ENCODE measurements at regions not wholly inside any gene's neighbourhood (a gene's known extent, or its start where the extent isn't known, plus 50 kb on each side); places are given as distances from the start of the nearest gene placed in this dataset.

DNA sequence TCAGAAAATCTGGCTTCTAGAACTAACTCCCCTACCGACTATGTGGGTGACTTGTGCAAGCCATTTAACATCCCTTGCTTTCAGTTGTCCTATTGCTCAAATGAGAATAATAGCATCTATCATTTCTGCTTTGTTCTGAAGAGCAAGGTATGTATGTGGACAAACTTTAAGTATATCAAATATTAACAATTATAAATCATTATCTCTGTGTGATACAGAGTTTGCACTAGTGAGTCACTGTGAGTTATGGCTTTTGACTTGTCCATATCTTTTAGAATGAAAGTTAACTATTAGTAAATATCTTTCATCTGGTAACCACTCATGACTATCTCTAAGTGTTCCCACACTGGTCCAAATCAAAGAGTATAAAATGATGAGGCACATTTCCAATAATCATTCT is 812.9 kb upstream of the ADGRL2 start:
- no peak overlapping the region for H3K4me3 ChIP-seq (ENCODE audit: low read length)
- TF ChIP-seq, protein P1, sequence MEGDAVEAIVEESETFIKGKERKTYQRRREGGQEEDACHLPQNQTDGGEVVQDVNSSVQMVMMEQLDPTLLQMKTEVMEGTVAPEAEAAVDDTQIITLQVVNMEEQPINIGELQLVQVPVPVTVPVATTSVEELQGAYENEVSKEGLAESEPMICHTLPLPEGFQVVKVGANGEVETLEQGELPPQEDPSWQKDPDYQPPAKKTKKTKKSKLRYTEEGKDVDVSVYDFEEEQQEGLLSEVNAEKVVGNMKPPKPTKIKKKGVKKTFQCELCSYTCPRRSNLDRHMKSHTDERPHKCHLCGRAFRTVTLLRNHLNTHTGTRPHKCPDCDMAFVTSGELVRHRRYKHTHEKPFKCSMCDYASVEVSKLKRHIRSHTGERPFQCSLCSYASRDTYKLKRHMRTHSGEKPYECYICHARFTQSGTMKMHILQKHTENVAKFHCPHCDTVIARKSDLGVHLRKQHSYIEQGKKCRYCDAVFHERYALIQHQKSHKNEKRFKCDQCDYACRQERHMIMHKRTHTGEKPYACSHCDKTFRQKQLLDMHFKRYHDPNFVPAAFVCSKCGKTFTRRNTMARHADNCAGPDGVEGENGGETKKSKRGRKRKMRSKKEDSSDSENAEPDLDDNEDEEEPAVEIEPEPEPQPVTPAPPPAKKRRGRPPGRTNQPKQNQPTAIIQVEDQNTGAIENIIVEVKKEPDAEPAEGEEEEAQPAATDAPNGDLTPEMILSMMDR (conservative IDR thresholded peaks at IDR 0.05; ENCODE audit: low read depth, low read length) = no peak
- no peak for DNase-seq (ENCODE audit: low read depth)

DNA sequence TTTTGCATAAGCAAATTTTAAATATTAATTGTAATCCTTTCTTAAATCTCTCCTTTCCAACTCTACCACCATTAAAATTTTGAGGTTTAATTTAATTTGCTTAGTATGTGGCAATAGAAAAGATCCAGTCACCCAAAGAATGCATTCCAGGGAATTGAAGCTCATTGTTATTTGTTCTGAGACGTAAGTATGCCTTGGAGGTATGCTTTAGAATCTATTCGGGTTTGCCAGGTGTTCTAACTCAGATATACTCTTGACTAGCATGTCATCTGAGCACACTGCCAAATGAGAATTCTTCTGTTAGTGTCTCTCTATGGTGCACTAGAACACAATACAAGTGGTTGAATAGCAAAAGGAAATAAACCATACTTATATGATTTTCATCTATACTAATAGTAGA is 813.6 kb upstream of the ADGRL2 start:
- DNase-seq (ENCODE audit: low read depth) = no peak
- TF ChIP-seq, protein P1 (conservative IDR thresholded peaks at IDR 0.05; ENCODE audit: low read depth, low read length) = no peak
- H3K4me3 ChIP-seq (ENCODE audit: low read length) = no peak overlapping the region

DNA sequence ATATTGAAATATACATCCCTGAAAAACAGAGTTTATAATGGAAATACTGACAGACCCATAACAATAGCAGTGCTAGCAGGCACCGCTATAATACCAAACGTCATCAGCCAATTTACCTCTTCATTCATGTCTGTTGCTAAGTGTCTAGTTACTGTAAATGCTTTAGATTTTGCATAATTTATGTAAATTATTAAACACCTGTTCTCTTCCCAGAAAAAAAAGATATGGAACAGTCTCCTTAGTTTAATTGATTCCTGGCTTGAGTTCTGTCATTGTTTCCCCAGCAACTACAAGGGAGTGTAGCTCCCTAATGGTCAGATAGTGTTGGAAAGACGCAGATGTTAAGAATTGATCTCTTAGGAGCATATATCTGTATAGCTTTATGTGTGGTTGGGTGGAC is 817.9 kb upstream of the ADGRL2 start:
- no peak overlapping the region for H3K4me3 ChIP-seq (ENCODE audit: low read length)
- TF ChIP-seq, protein P1 (conservative IDR thresholded peaks at IDR 0.05; ENCODE audit: low read depth, low read length) = no peak
- DNase-seq (ENCODE audit: low read depth) = no peak

DNA sequence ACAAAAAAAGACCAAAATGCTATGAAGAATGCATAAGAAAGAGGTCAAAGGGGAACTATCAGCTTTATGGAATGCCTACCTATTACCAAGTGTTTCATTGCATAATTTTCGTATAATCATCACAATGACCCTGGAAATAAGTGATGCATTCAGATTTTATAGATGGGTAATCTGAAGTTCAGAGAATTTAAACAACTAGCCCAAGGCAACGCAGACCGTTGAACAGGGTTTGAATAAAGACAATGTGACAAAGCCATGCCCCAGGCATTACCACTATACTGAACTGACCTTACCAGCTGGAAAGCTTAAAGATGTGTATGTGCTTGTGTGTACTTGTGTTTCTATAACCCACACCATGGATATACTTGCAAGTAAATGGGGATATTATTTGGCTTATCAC is 827.6 kb upstream of the ADGRL2 start:
- DNase-seq (ENCODE audit: low read depth) = no peak
- H3K4me3 ChIP-seq (ENCODE audit: low read length) = no peak overlapping the region
- TF ChIP-seq, protein P1 (conservative IDR thresholded peaks at IDR 0.05; ENCODE audit: low read depth, low read length) = no peak

DNA sequence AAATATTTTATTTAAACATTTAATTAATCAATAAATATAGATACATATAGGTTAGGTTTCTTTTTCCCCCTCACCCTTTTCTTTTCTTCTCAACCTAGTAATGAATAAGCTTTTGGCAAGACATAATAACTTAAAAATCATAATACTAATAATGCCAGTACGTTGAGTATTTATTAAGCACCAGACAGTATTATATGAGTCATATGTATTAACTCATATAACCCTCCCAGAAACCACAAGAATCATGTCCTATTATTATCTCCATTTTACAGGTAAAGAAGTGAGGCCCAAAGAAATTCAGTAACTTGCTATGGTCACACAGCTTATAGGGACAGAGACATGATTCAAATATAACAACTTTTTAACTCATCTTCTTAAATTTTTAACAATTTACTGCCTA is 834.5 kb upstream of the ADGRL2 start:
- no peak overlapping the region for H3K4me3 ChIP-seq (ENCODE audit: low read length)
- no peak for DNase-seq (ENCODE audit: low read depth)
- TF ChIP-seq, protein P1 (conservative IDR thresholded peaks at IDR 0.05; ENCODE audit: low read depth, low read length) = no peak

DNA sequence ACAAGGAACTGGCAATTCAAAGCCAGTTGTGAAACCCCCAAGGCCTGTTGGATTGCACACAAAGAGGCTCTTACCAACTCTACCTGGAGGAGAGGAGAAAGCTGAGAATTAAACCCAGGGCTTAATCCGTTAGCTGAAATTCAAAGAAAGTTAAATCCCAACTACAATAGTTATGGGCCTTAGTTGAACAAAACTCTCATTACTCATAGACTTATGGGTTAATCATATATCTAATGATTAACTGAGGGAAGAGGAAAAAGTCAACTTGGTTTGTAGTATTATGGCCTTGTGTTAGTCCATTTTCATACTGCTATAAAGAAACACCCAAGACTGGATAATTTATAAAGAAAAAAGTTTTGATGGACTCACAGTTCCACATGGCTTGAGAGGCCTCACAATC is 838.2 kb upstream of the ADGRL2 start:
- TF ChIP-seq, protein P1 (conservative IDR thresholded peaks at IDR 0.05; ENCODE audit: low read depth, low read length) = no peak
- no peak overlapping the region for H3K4me3 ChIP-seq (ENCODE audit: low read length)
- no peak for DNase-seq (ENCODE audit: low read depth)

DNA sequence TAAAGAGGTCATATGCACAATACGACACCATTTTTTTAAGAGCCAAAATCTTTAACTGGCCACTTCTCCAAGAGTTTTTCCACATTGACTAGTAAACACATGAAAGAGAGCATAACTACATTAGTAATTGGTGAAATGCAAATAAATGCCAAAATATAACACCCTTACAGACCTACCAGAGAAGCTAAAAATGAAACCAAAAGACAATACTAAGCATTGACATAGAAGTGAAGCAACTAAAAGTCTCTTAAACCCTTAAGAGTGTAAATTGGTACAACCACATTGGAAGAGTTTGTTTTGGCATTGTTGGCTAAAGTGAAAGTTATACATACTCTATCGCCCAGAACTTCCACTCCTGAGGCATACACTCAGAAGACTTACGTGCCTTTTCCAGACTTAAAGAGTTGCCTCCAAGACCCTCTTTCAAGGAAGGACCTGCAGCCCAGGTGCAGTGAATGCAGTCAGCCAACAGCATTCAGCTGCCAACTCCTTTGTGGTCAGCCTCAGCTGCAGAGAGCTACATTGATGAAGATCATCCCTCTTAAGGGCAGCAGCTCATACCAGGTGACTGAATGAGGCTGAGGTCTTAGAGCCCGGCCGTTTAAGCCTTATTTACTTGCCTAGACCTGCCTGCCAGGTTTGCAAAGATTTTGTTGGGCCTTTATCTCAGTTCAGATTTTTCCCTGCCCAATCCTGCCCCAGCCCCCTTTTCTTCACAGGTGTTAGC is 839.1 kb upstream of the ADGRL2 start:
- TF ChIP-seq, protein P1 (conservative IDR thresholded peaks at IDR 0.05; ENCODE audit: low read depth, low read length) = no peak

More for the DNA sequence above, 839.1 kb upstream of the ADGRL2 start:
- H3K4me3 ChIP-seq (ENCODE audit: low read length) = no peak overlapping the region
- DNase-seq (ENCODE audit: low read depth) = no peak
